Ishikawa (cell line): ENCODE measurements at regions not wholly inside any gene's neighbourhood (a gene's known extent, or its start where the extent isn't known, plus 50 kb on each side); places are given as distances from the start of the nearest gene placed in this dataset.

Source experiments
- CEBPB ChIP-seq: IDR thresholded peaks from 2 replicates; pipeline ENCODE4 v1.6.1; 2012
- EGR1 ChIP-seq: IDR thresholded peaks from 2 replicates; pipeline ENCODE4 v1.6.1; 2012
- EP300 ChIP-seq: IDR thresholded peaks from 2 replicates; pipeline ENCODE4 v1.6.1; 2012; ENCODE audit warnings: borderline replicate concordance
- NFIC ChIP-seq: IDR thresholded peaks from 2 replicates; pipeline ENCODE4 v1.6.1; 2012
- TAF1 ChIP-seq: IDR thresholded peaks from 2 replicates; pipeline ENCODE4 v1.6.1; 2012; ENCODE audit warnings: low read depth, mild to moderate bottlenecking
- TCF12 ChIP-seq: IDR thresholded peaks from 2 replicates; pipeline ENCODE4 v1.6.1; 2012; ENCODE audit warnings: low read depth
- TEAD4 ChIP-seq: IDR thresholded peaks from 2 replicates; pipeline ENCODE4 v1.6.1; 2012
- YY1 ChIP-seq: IDR thresholded peaks from 2 replicates; pipeline ENCODE4 v1.6.1; 2012; ENCODE audit warnings: low read depth
- TF ChIP-seq, protein P1 (sequence below): IDR thresholded peaks from 2 replicates; pipeline ENCODE4 v1.6.1; 2012; ENCODE audit warnings: low read depth, mild to moderate bottlenecking
- TF ChIP-seq, protein P2 (sequence below): IDR thresholded peaks from 2 replicates; pipeline ENCODE4 v1.6.1; 2012
- TF ChIP-seq, protein P3 (sequence below): IDR thresholded peaks from 2 replicates; pipeline ENCODE4 v1.6.1; 2012

DNA sequence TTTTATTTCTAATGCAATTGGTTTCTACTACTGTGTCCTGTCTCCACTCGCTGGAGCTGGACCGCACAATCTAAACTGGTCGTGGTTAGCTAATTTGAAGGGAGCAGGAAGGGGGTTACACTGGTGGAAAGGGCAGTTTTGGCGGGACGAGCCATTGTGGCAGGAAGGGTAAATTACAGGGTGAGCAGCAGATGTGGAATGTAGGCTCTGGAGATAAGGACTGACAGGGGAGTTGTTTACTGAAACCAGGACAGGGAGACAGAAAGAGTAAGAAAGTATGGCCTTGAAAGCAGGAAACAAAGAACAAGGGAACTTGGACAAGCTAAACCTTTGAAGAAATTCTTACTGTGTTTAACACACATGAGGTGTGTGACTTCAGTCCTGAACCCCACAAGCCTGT lies 147.8 kb downstream of the ATXN7L3B start:
- no peak for TF ChIP-seq EGR1
- TF ChIP-seq, protein P1, sequence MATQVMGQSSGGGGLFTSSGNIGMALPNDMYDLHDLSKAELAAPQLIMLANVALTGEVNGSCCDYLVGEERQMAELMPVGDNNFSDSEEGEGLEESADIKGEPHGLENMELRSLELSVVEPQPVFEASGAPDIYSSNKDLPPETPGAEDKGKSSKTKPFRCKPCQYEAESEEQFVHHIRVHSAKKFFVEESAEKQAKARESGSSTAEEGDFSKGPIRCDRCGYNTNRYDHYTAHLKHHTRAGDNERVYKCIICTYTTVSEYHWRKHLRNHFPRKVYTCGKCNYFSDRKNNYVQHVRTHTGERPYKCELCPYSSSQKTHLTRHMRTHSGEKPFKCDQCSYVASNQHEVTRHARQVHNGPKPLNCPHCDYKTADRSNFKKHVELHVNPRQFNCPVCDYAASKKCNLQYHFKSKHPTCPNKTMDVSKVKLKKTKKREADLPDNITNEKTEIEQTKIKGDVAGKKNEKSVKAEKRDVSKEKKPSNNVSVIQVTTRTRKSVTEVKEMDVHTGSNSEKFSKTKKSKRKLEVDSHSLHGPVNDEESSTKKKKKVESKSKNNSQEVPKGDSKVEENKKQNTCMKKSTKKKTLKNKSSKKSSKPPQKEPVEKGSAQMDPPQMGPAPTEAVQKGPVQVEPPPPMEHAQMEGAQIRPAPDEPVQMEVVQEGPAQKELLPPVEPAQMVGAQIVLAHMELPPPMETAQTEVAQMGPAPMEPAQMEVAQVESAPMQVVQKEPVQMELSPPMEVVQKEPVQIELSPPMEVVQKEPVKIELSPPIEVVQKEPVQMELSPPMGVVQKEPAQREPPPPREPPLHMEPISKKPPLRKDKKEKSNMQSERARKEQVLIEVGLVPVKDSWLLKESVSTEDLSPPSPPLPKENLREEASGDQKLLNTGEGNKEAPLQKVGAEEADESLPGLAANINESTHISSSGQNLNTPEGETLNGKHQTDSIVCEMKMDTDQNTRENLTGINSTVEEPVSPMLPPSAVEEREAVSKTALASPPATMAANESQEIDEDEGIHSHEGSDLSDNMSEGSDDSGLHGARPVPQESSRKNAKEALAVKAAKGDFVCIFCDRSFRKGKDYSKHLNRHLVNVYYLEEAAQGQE: no peak
- TF ChIP-seq TAF1: no peak
- TF ChIP-seq, protein P2, sequence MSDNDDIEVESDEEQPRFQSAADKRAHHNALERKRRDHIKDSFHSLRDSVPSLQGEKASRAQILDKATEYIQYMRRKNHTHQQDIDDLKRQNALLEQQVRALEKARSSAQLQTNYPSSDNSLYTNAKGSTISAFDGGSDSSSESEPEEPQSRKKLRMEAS: no peak
- no peak for TF ChIP-seq YY1
- TF ChIP-seq NFIC: no peak
- TF ChIP-seq TEAD4: no peak
- TF ChIP-seq CEBPB: no peak
- TF ChIP-seq, protein P3, sequence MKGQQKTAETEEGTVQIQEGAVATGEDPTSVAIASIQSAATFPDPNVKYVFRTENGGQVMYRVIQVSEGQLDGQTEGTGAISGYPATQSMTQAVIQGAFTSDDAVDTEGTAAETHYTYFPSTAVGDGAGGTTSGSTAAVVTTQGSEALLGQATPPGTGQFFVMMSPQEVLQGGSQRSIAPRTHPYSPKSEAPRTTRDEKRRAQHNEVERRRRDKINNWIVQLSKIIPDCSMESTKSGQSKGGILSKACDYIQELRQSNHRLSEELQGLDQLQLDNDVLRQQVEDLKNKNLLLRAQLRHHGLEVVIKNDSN: no peak
- no peak for TF ChIP-seq TCF12
- TF ChIP-seq EP300: no peak
